MM.1S (cell line): ENCODE measurements at regions not wholly inside any gene's neighbourhood (a gene's known extent, or its start where the extent isn't known, plus 50 kb on each side); places are given as distances from the start of the nearest gene placed in this dataset.

ENCODE experiments used
- CTCF ChIP-seq: fragments of 300-600 bp; sonication (generic); IDR thresholded peaks from 2 replicates; pipeline ENCODE4 v1.5.1; 2016; ENCODE audit warnings: antibody characterized with exemption, low read length, mixed read lengths
- EZH2 ChIP-seq: fragments of 300-600 bp; sonication (generic); optimal IDR thresholded peaks from 2 replicates; pipeline ENCODE3; 2017; ENCODE audit warnings: low read depth, mild to moderate bottlenecking, antibody characterized with exemption, low read length, mixed read lengths
- EZH2phosphoT487 ChIP-seq: fragments of 300-600 bp; sonication (generic); IDR thresholded peaks from 2 replicates; pipeline ENCODE4 v1.6.1; 2018; ENCODE audit warnings: antibody characterized with exemption, low read length

- no peak for TF ChIP-seq CTCF
- no peak for TF ChIP-seq EZH2
- TF ChIP-seq EZH2phosphoT487, result no peak
These were observed 404.4 kb downstream of the USP25 start for GRCh38 chr21:16134134-16134533.
